H1 (cell line): ENCODE measurements at regions not wholly inside any gene's neighbourhood (a gene's known extent, or its start where the extent isn't known, plus 50 kb on each side); places are given as distances from the start of the nearest gene placed in this dataset.

Source experiments
- CTCF ChIA-PET: fragments of 300-600 bp; sonication (Branson Sonifier 250); formaldehyde crosslinking; loops from one replicate; lab custom pipeline; 2021; ENCODE audit not compliant: partially characterized antibody; lab: Charles Lee
- POLR2A ChIA-PET: fragments of 300-600 bp; sonication (Branson Sonifier 250); formaldehyde crosslinking; loops from one replicate; lab custom pipeline; 2021; ENCODE audit warnings: inconsistent platforms; ENCODE audit not compliant: partially characterized antibody; lab: Charles Lee
- DNase-seq, 2 experiments: peaks; one replicate each; pipeline versions ENCODE4 v3.0.0 to v3.0.0-alpha.2; 2010 to 2022; ENCODE audit warnings: low spot score in 2 of 2, low read depth in 1 of 2, mixed read lengths in 1 of 2
- FAIRE-seq: peaks from 2 replicates; lab custom pipeline; 2011; peaks lifted over from hg19 to GRCh38; lab: Jason Lieb, UNC
- H2AFZ ChIP-seq: 2 replicates; pipeline ENCODE4 v1.8.1; 2012; ENCODE audit warnings: low read length, inconsistent platforms
- H2AK5ac ChIP-seq: 2 replicates; pipeline ENCODE4 v1.6.1; 2013; ENCODE audit warnings: low read depth, low read length
- H2BK120ac ChIP-seq: replicated peaks from 2 replicates; pipeline ENCODE3; 2013; ENCODE audit warnings: low read depth, low read length, inconsistent platforms
- H2BK12ac ChIP-seq: 2 replicates; pipeline ENCODE4 v1.6.1; 2013; ENCODE audit warnings: low read depth, low read length
- H2BK15ac ChIP-seq: 2 replicates; pipeline ENCODE4 v1.6.1; 2013; ENCODE audit warnings: low read length
- H2BK20ac ChIP-seq: 2 replicates; pipeline ENCODE4 v1.6.1; 2013; ENCODE audit warnings: low read length
- H2BK5ac ChIP-seq: 2 replicates; pipeline ENCODE4 v1.6.1; 2013; ENCODE audit warnings: low read depth, low read length
- H3K14ac ChIP-seq: 2 replicates; pipeline ENCODE4 v1.6.1; 2013; ENCODE audit warnings: inconsistent platforms; ENCODE audit not compliant: insufficient read length
- H3K18ac ChIP-seq: 2 replicates; pipeline ENCODE4 v1.6.1; 2013; ENCODE audit warnings: low read length; ENCODE audit errors: extremely low read depth
- H3K23ac ChIP-seq: 2 replicates; pipeline ENCODE4 v1.6.1; 2013; ENCODE audit warnings: inconsistent platforms; ENCODE audit not compliant: insufficient read length
- H3K23me2 ChIP-seq: 2 replicates; pipeline ENCODE4 v1.6.1; 2013; ENCODE audit warnings: low read depth, low read length
- H3K27ac ChIP-seq: 2 replicates; pipeline ENCODE4 v1.6.1; 2011; ENCODE audit warnings: low read depth, low read length, inconsistent platforms
- H3K27me3 ChIP-seq, 4 experiments: replicated peaks in 1 of 4; 1 replicate in 1 of 4; 2 replicates in 3 of 4; pipeline versions ENCODE4 v1.6.1 to v1.8.1; 2011 to 2013; ENCODE audit warnings: low read length in 3 of 4, mild to moderate bottlenecking in 3 of 4, inconsistent platforms in 2 of 4, mixed read lengths in 2 of 4, moderate library complexity in 1 of 4; ENCODE audit not compliant: control insufficient read depth in 3 of 4, insufficient read depth in 3 of 4; ENCODE audit errors: extremely low read depth in 1 of 4
- H3K36me3 ChIP-seq, 4 experiments: 2 replicates each; pipeline versions ENCODE4 v1.6.1 to v1.8.1; 2011 to 2013; ENCODE audit warnings: mild to moderate bottlenecking in 4 of 4, low read length in 3 of 4, moderate library complexity in 2 of 4, control low read depth in 1 of 4, inconsistent platforms in 1 of 4; ENCODE audit not compliant: insufficient read depth in 4 of 4, control insufficient read depth in 2 of 4
- H3K4ac ChIP-seq: replicated peaks from 2 replicates; pipeline ENCODE3; 2013; ENCODE audit warnings: low read length, low read depth, mixed read lengths, inconsistent platforms; ENCODE audit not compliant: insufficient read length
- H3K4me1 ChIP-seq, 4 experiments: replicated peaks in 1 of 4; 1 replicate in 1 of 4; 2 replicates in 3 of 4; pipeline versions ENCODE4 v1.6.1 to v1.8.1; 2011 to 2013; ENCODE audit warnings: low read length in 3 of 4, inconsistent platforms in 2 of 4, mixed read lengths in 1 of 4; ENCODE audit not compliant: insufficient read depth in 4 of 4, control insufficient read depth in 3 of 4
- H3K4me2 ChIP-seq, 2 experiments: 2 replicates each; pipeline versions ENCODE4 v1.6.1 to v1.8.1; 2011 to 2013; ENCODE audit warnings: low read depth in 2 of 2, low read length in 2 of 2, control low read depth in 1 of 2, inconsistent platforms in 1 of 2, mild to moderate bottlenecking in 1 of 2; ENCODE audit not compliant: insufficient read depth in 1 of 2
- H3K4me3 ChIP-seq, 4 experiments: fragments of 200-600, 300-600 bp in 1 of 4; sonication (generic), shearing (Covaris generic), sonication (Bioruptor Twin) in 1 of 4; 2 replicates each; pipeline versions ENCODE4 v1.5.1 to v1.8.1; 2011 to 2016; ENCODE audit warnings: low read length in 4 of 4, low read depth in 3 of 4, control low read depth in 2 of 4, inconsistent platforms in 2 of 4, mild to moderate bottlenecking in 2 of 4, mixed read lengths in 1 of 4, moderate library complexity in 1 of 4; ENCODE audit not compliant: insufficient read depth in 2 of 4; ENCODE audit errors: extremely low read depth in 1 of 4
- H3K56ac ChIP-seq: replicated peaks from 2 replicates; pipeline ENCODE3; 2013; ENCODE audit warnings: low read depth, mild to moderate bottlenecking, mixed read lengths, low read length, inconsistent platforms; ENCODE audit not compliant: insufficient read length
- H3K79me1 ChIP-seq: 2 replicates; pipeline ENCODE4 v1.6.1; 2013; ENCODE audit warnings: low read depth, low read length, control low read depth
- H3K79me2 ChIP-seq, 2 experiments: 2 replicates each; pipeline versions ENCODE4 v1.6.1 to v1.8.1; 2012 to 2013; ENCODE audit warnings: low read length in 2 of 2, mild to moderate bottlenecking in 2 of 2, inconsistent platforms in 1 of 2; ENCODE audit not compliant: insufficient read depth in 2 of 2, control insufficient read depth in 1 of 2
- H3K9ac ChIP-seq, 4 experiments: replicated peaks in 1 of 4; 1 replicate in 1 of 4; 2 replicates in 3 of 4; pipeline versions ENCODE4 v1.6.1 to v1.8.1; 2011 to 2013; ENCODE audit warnings: low read depth in 3 of 4, low read length in 3 of 4, control low read depth in 2 of 4, mild to moderate bottlenecking in 2 of 4, moderate library complexity in 2 of 4, inconsistent platforms in 1 of 4; ENCODE audit errors: extremely low read depth in 1 of 4
- H3K9me3 ChIP-seq, 2 experiments: 2 replicates each; pipeline versions ENCODE4 v1.6.1 to v1.8.1; 2012 to 2013; ENCODE audit warnings: mild to moderate bottlenecking in 2 of 2, moderate library complexity in 2 of 2, control low read depth in 1 of 2, inconsistent platforms in 1 of 2, low read depth in 1 of 2, low read length in 1 of 2, mixed read lengths in 1 of 2; ENCODE audit not compliant: insufficient read depth in 2 of 2
- H4K20me1 ChIP-seq, 2 experiments: replicated peaks in 1 of 2; 2 replicates each; pipeline versions ENCODE3 to v1.8.1; 2011 to 2013; ENCODE audit warnings: inconsistent platforms in 2 of 2, low read length in 2 of 2, mild to moderate bottlenecking in 1 of 2; ENCODE audit not compliant: insufficient read depth in 2 of 2, control insufficient read depth in 1 of 2
- H4K5ac ChIP-seq: 2 replicates; pipeline ENCODE4 v1.6.1; 2013; ENCODE audit warnings: low read length, low read depth, mixed read lengths, inconsistent platforms; ENCODE audit not compliant: insufficient read length
- H4K8ac ChIP-seq: 2 replicates; pipeline ENCODE4 v1.8.0; 2013; ENCODE audit warnings: mild to moderate bottlenecking, moderate library complexity, low read length, inconsistent platforms; ENCODE audit not compliant: insufficient read depth; ENCODE audit errors: extremely low read depth
- H4K91ac ChIP-seq: replicated peaks from 2 replicates; pipeline ENCODE3; 2013; ENCODE audit warnings: low read length, mixed read lengths, inconsistent platforms; ENCODE audit not compliant: insufficient read length
- CBX5 ChIP-seq: fragments of 300-800, 300-1000 bp; sonication (generic); IDR thresholded peaks from 2 replicates; pipeline ENCODE4 v1.7.1; 2016; ENCODE audit warnings: antibody characterized with exemption, low read length, low read depth
- HDAC6 ChIP-seq: IDR thresholded peaks from one replicate; pipeline ENCODE4 v1.7.1; 2012; ENCODE audit warnings: low read depth, mild to moderate bottlenecking, inconsistent platforms, low read length, moderate library complexity
- TAF1 ChIP-seq: IDR thresholded peaks from 2 replicates; pipeline ENCODE4 v1.6.1; 2011; ENCODE audit warnings: mild to moderate bottlenecking, low read depth, low read length
- TEAD4 ChIP-seq: IDR thresholded peaks from 2 replicates; pipeline ENCODE4 v1.6.1; 2012; ENCODE audit warnings: low read depth, low read length, inconsistent platforms, mixed read lengths
- WGBS, 2 experiments: shearing (Covaris generic) in 1 of 2; methylation state at CpG; one replicate each; pipeline versions ENCODE4 v1.1.6 to v1.1.7; 2013 to 2015; ENCODE audit warnings: low lambda C conversion rate in 2 of 2, mixed read lengths in 2 of 2, inconsistent platforms in 1 of 2, low coverage in 1 of 2, missing lambda C conversion rate in 1 of 2; ENCODE audit not compliant: insufficient replicate concordance in 2 of 2, insufficient coverage in 1 of 2, insufficient read length in 1 of 2; ENCODE audit errors: extremely low coverage in 1 of 2, missing lambda C conversion rate in 1 of 2; 5-methylcytosine and 5-hydroxymethylcytosine counted together

- no peak overlapping the region for H3K4me2 ChIP-seq
- FAIRE-seq: no peak
- H2BK12ac ChIP-seq: no peak overlapping the region
- no peak overlapping the region for H4K91ac ChIP-seq
- H3K36me3 ChIP-seq: no peaks in the 10 kb centered on the region
- no peak overlapping the region for H2BK5ac ChIP-seq
- H2BK15ac ChIP-seq: no peak overlapping the region
- no peak overlapping the region for H2AFZ ChIP-seq
- no peaks in the 10 kb centered on the region for H4K20me1 ChIP-seq
- no peak overlapping the region for H3K27ac ChIP-seq
- no peak overlapping the region for H3K9ac ChIP-seq
- 95% methylated on average over 7 of the region's 7 CpGs; no CpG with 5 or more reads in 1 of the 2 experiments for WGBS, 2 experiments
- POLR2A ChIA-PET: no interaction called here
- no peaks in the 10 kb centered on the region for H3K27me3 ChIP-seq
- no peaks in the 10 kb centered on the region for H3K79me2 ChIP-seq
- H3K4ac ChIP-seq: no peak overlapping the region
- H4K8ac ChIP-seq: no peak overlapping the region
- H3K79me1 ChIP-seq: no peaks in the 10 kb centered on the region
- CTCF ChIA-PET: no interaction called here
- H3K14ac ChIP-seq: no peak overlapping the region
- H3K18ac ChIP-seq: no peak overlapping the region
- no peak overlapping the region for H2AK5ac ChIP-seq
- no peak overlapping the region for H2BK20ac ChIP-seq
- no peaks in the 10 kb centered on the region for H3K23me2 ChIP-seq
- no peak overlapping the region for H3K23ac ChIP-seq
- H3K4me1 ChIP-seq: no peaks in the 10 kb centered on the region
- no peak overlapping the region for H4K5ac ChIP-seq
- H3K56ac ChIP-seq: no peak overlapping the region
- H2BK120ac ChIP-seq: no peak overlapping the region
- DNase-seq: no peak
- H3K4me3 ChIP-seq: no peak overlapping the region
- H3K9me3 ChIP-seq: peaks cover 9 to 10% of the 10 kb centered on the region in 2 experiments; a peak in 3 of 4 replicates
- TF ChIP-seq CBX5 (no peak), TAF1 (no peak), HDAC6 (no peak), TEAD4 (no peak)
These were observed 240.8 kb downstream of the PPARGC1A start for GRCh38 chr4:23648854-23649596.
